Eye (tissue), 1 donor: ENCODE measurements at regions not wholly inside any gene's neighbourhood (a gene's known extent, or its start where the extent isn't known, plus 50 kb on each side); places are given as distances from the start of the nearest gene placed in this dataset.
"Not testable (repeated sequence)": the region's sequence is repeated elsewhere in the genome, so short reads cannot be mapped to it uniquely, and the experiment has no call there.

Source experiments
- DNase-seq: peaks from one replicate; pipeline ENCODE4 v3.0.0-alpha.2; 2015

DNA sequence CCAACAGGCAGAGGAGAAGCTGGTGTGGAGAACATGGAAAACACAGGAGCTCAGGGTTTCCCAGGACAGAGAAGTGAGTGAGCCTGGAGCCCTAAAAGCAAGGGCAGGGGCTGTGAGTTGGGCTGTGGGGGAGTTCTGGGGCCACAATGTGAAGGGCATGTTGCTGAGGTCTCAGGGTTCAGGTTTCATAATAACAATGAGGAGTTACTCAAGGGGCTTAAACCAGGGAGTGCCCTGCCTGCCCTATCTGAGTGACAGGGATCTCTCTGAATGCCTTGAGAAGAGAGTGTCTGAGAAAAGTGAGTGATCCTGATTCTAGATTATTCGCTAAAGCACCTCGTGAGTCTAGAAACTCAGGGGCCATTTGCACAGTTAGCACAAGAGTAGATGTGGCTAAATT, 129.6 kb downstream of the VPREB1 start:
- DNase-seq = no peak

DNA sequence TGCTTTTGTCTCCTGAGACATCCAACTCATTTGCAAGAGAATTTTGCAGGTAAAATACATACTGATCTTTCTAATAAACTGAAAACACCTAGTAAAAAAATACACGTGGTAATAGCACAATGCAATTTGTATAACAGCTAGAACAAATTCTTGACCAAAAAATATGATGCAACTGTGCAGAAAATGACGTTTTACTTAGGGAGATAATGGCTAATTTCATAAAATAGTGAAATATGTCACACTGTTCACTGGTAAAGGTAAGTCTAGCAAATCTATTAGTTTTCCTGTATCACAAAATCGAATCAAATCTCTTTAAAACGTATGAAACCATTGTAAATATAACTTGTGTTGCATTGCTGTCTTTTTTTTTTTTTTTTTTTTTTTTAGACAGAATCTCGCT, 130.0 kb downstream of the VPREB1 start:
- no peak for DNase-seq

DNA sequence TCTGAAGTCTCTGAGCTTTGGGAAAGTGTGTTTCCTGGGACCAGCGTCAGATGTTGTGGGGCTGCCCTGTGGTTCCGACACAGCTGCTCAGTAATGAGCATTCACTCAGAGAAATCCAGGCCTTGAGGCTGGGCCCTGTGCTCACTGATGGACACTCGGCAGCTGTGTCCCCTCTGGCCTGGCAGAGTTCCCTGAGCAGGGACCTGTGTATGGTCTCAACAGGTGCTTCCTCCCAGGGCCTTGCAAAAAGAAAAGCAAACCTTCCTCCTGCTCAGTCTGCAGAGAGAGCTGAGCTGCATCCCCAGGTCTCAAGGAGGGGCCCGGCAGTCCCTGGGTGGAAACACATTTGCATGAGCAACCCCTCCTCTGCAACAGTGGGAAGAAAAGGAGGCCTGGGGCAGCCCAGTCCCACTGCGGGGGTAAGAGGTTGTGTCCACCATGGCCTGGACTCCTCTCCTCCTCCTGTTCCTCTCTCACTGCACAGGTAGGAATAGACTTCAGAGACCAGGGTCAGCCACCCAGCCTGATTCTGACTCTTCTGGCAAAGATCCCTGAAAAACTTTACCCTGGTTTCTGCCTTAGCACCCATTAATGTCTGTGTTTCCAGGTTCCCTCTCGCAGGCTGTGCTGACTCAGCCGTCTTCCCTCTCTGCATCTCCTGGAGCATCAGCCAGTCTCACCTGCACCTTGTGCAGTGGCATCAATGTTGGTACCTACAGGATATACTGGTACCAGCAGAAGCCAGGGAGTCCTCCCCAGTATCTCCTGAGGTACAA, 131.2 kb downstream of the VPREB1 start:
- DNase-seq = peak; percentile 61

- DNase-seq = no peak
Observed at GRCh38 chr22:22376352-22376706, 131.7 kb downstream of the VPREB1 start.

GRCh38 chr22:22376884-22377283, 131.7 kb downstream of the ZNF280B start:
- not testable (repeated sequence) for DNase-seq

GRCh38 chr22:22377335-22377734, 131.2 kb downstream of the ZNF280B start:
- no peak for DNase-seq

- DNase-seq = no peak
Observed at GRCh38 chr22:22378446-22379415, 129.8 kb downstream of the ZNF280B start.

- DNase-seq = peak; percentile 46
Observed at GRCh38 chr22:22380098-22381030, 128.2 kb downstream of the ZNF280B start.

DNA sequence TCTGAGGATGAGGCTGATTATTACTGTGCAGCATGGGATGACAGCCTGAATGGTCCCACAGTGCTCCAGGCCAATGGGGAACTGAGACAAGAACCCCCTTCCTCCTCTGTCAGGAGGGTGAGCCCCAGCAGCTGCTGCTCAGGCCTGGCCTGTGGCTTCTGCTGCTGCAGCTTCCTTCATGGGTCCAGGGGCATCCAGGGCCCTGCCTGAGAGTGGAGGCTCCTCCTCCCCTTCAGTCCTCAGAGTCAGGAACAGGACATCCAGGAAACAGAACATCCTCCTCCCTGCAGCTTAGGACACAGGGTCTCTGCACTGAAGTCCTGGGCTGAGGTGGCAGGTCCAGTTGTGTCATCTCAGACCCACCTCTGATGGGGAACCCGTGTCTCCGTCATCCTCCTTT, 127.2 kb downstream of the ZNF280B start:
- DNase-seq = not testable (repeated sequence)

DNA sequence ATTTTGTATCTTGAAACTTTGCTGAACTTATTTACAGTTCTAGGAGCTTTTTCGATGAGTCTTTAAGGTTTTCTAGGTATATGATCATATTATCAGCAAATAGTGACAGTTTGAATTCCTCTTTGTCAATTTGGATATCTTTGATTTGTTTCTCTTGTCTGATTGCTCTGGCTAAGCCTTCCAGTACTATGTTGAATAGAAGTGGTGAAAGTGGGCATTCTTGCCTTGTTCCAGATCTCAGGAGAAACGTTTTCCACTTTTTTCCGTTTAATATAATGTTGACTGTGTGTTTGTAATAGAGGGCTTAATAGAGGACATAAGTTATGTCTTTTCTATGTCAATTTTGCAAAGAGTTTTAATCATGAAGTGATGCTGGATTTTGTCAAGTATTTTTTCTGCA, 124.3 kb downstream of the ZNF280B start:
- DNase-seq = no peak

GRCh38 chr22:22384668-22385244, 123.8 kb downstream of the ZNF280B start:
- DNase-seq = no peak

GRCh38 chr22:22386602-22387385, 121.7 kb downstream of the ZNF280B start:
- no peak for DNase-seq

DNA sequence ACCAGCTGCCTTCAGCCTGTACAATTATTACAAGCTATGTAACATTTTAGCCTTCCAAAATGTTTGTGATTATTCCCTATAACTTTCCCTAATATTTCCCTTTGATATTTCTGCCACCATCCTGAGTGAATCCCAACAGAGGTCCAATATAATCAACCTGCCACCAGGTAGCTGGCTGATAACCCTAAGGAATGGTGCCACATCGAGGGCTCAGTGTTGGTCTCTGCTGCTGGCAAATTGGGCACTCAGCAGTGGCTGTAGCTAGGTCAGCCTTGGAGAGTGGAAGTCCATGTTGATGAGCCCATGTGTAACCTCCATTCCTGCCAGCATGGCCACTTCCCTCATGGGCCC, 121.2 kb downstream of the ZNF280B start:
- DNase-seq = no peak

DNA sequence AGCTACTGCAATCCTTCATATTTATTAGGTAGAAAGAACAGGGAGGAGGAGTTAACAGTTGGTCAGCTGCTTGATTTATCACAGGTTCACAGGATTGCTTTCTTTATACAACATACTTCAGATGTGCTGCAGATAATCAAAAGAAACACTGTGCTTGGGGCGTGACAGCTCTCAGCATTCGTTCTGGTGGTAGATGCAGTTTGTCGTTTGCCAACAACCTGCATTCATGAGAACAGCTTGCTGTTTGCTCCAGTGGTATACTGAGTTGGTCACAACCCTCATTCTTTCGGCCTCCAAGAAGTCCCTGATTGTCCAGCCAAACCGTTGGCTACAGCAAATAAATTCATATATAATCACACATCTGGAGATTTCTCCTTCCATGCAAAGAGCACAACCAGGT, 120.5 kb downstream of the ZNF280B start:
- DNase-seq = no peak

- no peak for DNase-seq
Observed at GRCh38 chr22:22388494-22388893, 120.0 kb downstream of the ZNF280B start.

DNA sequence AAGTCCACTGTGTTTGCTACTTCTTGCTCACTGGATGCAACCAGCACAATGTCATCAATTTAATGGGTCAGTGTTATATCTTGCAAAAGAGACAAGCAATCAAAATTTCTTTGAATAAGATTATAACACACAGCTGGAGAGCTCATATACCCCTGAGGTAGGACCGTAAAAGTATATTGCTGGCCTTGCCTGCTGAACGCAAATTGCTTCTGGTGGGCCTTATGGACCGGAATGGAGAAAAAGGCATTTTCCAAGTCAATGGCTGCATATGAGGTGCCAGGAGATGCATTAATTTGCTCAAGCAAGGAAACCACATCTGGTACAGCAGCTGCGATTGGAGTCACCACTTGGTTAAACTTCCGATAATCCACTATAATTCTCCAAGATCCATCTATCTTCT, 119.1 kb downstream of the ZNF280B start:
- no peak for DNase-seq

DNA sequence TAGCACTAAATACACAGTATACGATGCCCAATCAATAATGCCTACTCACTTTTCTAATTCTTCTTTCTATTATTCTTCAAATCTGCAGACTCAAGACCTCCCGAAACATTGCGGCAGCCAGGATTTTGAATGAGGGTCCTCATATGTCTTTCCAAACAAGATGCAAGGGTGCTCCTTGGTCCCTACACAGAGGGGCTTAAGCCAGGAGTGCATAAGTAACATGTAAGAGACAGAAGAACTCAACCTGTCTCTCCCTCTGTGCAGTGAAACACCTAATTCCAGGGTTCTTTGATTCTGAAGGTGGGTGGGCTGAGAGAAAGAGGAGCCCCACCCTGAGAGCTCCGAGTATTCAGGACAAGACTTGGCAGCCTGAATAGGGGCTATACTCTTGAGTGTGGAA, 117.6 kb downstream of the ZNF280B start:
- DNase-seq = no peak

- no peak for DNase-seq
Observed at GRCh38 chr22:22391543-22391942, 117.0 kb downstream of the ZNF280B start.

DNA sequence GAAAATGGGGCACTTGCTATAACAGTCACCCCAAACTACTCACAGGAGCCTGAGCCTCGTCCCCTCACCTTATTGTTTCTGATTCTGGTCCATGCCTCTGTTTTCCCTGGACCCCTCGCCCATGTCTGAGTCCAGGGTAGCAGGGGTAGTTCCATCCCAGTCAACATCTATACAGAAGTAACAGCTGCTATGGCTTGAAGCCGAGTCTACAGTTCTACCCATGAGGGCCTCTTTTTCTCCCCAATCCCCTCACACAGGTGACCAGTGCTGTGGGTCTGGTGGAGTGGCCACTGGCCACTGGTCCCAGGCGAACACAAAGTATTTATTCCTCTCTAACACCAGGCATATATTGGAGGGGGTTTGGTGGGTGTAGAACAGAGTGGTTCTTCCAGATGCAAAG, 116.4 kb downstream of the ZNF280B start:
- DNase-seq = no peak

DNA sequence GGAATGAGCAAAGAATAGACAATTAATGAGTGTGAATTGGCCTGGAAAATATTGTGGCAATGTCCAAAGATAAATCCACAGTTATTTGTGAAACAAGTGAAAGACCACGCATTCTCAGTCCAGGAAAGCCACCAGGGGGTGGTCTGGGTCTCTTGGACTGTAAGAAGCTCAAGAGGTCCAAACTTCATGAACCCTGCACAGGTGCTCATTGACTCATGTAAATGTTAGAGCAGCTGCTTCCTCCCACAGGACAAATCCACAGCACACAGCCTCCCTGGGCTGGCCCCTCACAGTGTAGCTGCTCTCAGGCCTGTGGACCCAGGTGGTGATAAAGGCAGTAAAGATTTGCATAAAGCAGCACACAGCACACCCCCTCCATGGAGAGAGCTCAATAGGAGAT, 114.0 kb downstream of the ZNF280B start:
- peak; percentile 24 for DNase-seq

GRCh38 chr22:22395245-22395644, 113.3 kb downstream of the ZNF280B start:
- DNase-seq = no peak
